IMR-90 (cell line): ENCODE measurements at regions not wholly inside any gene's neighbourhood (a gene's known extent, or its start where the extent isn't known, plus 50 kb on each side); places are given as distances from the start of the nearest gene placed in this dataset.

Experiments used
- CHD1 ChIP-seq: IDR thresholded peaks from 2 replicates; pipeline ENCODE4 v1.6.1; 2012; ENCODE audit warnings: low read depth, low read length, improper control_type of control experiment
- CTCF ChIP-seq: conservative IDR thresholded peaks from 2 replicates; pipeline ENCODE4 v1.5.1; 2012; ENCODE audit warnings: mild to moderate bottlenecking, low read depth, low read length, improper control_type of control experiment
- MAFK ChIP-seq: IDR thresholded peaks from 2 replicates; pipeline ENCODE4 v1.6.1; 2012; ENCODE audit warnings: low read depth, low read length, improper control_type of control experiment
- MXI1 ChIP-seq: IDR thresholded peaks from 2 replicates; pipeline ENCODE4 v1.6.1; 2012; ENCODE audit warnings: low read depth, mild to moderate bottlenecking, low read length, moderate library complexity, borderline replicate concordance
- NFE2L2 ChIP-seq: fragments of 150-350 bp; IDR thresholded peaks from 2 replicates; pipeline ENCODE4 v1.6.1; 2016; ENCODE audit warnings: low read depth, mild to moderate bottlenecking, low read length
- POLR2A ChIP-seq: IDR thresholded peaks from 2 replicates; pipeline ENCODE4 v1.6.1; 2012; ENCODE audit warnings: mild to moderate bottlenecking, low read depth, low read length
- RCOR1 ChIP-seq: IDR thresholded peaks from 2 replicates; pipeline ENCODE4 v1.6.1; 2012; ENCODE audit warnings: mild to moderate bottlenecking, low read length, improper control_type of control experiment; ENCODE audit not compliant: insufficient replicate concordance
- RFX5 ChIP-seq: IDR thresholded peaks from 2 replicates; pipeline ENCODE4 v1.8.0; 2012; ENCODE audit warnings: low read depth, mild to moderate bottlenecking, low read length, moderate library complexity
- SMC3 ChIP-seq: fragments of 150-350 bp; IDR thresholded peaks from 2 replicates; pipeline ENCODE4 v1.6.1; 2016; ENCODE audit warnings: low read depth, mild to moderate bottlenecking, antibody characterized with exemption, low read length, moderate library complexity
- USF2 ChIP-seq: fragments of 150-350 bp; IDR thresholded peaks from 2 replicates; pipeline ENCODE4 v1.6.1; 2017; ENCODE audit warnings: mild to moderate bottlenecking, antibody characterized with exemption, low read length, low read depth

GRCh38 chr7:41565655-41566054, 137.2 kb downstream of the INHBA start:
- TF ChIP-seq USF2: no peak
- no peak for TF ChIP-seq CTCF
- no peak for TF ChIP-seq POLR2A
- no peak for TF ChIP-seq MXI1
- no peak for TF ChIP-seq RFX5
- no peak for TF ChIP-seq SMC3
- TF ChIP-seq RCOR1: no peak
- no peak for TF ChIP-seq NFE2L2
- no peak for TF ChIP-seq MAFK
- TF ChIP-seq CHD1: no peak
